ENCODE measurements at regions not wholly inside any gene's neighbourhood (a gene's known extent, or its start where the extent isn't known, plus 50 kb on each side); places are given as distances from the start of the nearest gene placed in this dataset.
"Not testable (repeated sequence)": the region's sequence is repeated elsewhere in the genome, so short reads cannot be mapped to it uniquely, and the experiment has no call there.

- no peak for DNase-seq (ENCODE audit: low spot score)
Observed at GRCh38 chr9:82052081-82052480, 63.5 kb downstream of the SPATA31D1 start.

GRCh38 chr9:82054264-82055015 lies 65.9 kb downstream of the SPATA31D1 start:
- no peak for DNase-seq (ENCODE audit: low spot score)

- no peak for DNase-seq (ENCODE audit: low spot score)
Observed at GRCh38 chr9:82057805-82058204, 69.2 kb downstream of the SPATA31D1 start.

- not testable (repeated sequence) for DNase-seq (ENCODE audit: low spot score)
Observed at GRCh38 chr9:82061801-82062200, 73.2 kb downstream of the SPATA31D1 start.

GRCh38 chr9:82062245-82062644 lies 73.7 kb downstream of the SPATA31D1 start:
- no peak for DNase-seq (ENCODE audit: low spot score)

- DNase-seq (ENCODE audit: low spot score), result no peak
Observed at GRCh38 chr9:82073551-82074543, 85.3 kb downstream of the SPATA31D1 start.

GRCh38 chr9:82080265-82080664 lies 91.7 kb downstream of the SPATA31D1 start:
- no peak for DNase-seq (ENCODE audit: low spot score)

- no peak for DNase-seq (ENCODE audit: low spot score)
Observed at GRCh38 chr9:82081496-82081895, 92.9 kb downstream of the SPATA31D1 start.

- no peak for DNase-seq (ENCODE audit: low spot score)
Observed at GRCh38 chr9:82082563-82082962, 94.0 kb downstream of the SPATA31D1 start.

- DNase-seq (ENCODE audit: low spot score), result no peak
Observed at GRCh38 chr9:82088591-82088990, 100.0 kb downstream of the SPATA31D1 start.

GRCh38 chr9:82090046-82090445 lies 101.5 kb downstream of the SPATA31D1 start:
- DNase-seq (ENCODE audit: low spot score), result no peak

GRCh38 chr9:82091100-82091499 lies 102.5 kb downstream of the SPATA31D1 start:
- DNase-seq (ENCODE audit: low spot score), result no peak

- DNase-seq (ENCODE audit: low spot score), result no peak
Observed at GRCh38 chr9:82091610-82092009, 103.0 kb downstream of the SPATA31D1 start.

- DNase-seq (ENCODE audit: low spot score), result no peak
Observed at GRCh38 chr9:82101475-82101874, 112.9 kb downstream of the SPATA31D1 start.

- no peak for DNase-seq (ENCODE audit: low spot score)
Observed at GRCh38 chr9:82104252-82104651, 115.7 kb downstream of the SPATA31D1 start.

- DNase-seq (ENCODE audit: low spot score), result no peak
Observed at GRCh38 chr9:82105729-82106128, 117.2 kb downstream of the SPATA31D1 start.

- no peak for DNase-seq (ENCODE audit: low spot score)
Observed at GRCh38 chr9:82106536-82106935, 118.0 kb downstream of the SPATA31D1 start.

- DNase-seq (ENCODE audit: low spot score), result no peak
Observed at GRCh38 chr9:82108474-82108873, 119.9 kb downstream of the SPATA31D1 start.

GRCh38 chr9:82108941-82109340 lies 120.4 kb downstream of the SPATA31D1 start:
- DNase-seq (ENCODE audit: low spot score), result no peak

GRCh38 chr9:82109626-82110025 lies 121.1 kb downstream of the SPATA31D1 start:
- DNase-seq (ENCODE audit: low spot score), result no peak

GRCh38 chr9:82110881-82111280 lies 122.3 kb downstream of the SPATA31D1 start:
- DNase-seq (ENCODE audit: low spot score), result no peak

- DNase-seq (ENCODE audit: low spot score), result no peak
Observed at GRCh38 chr9:82115331-82115730, 126.8 kb downstream of the SPATA31D1 start.

GRCh38 chr9:82115900-82116299 lies 127.3 kb downstream of the SPATA31D1 start:
- no peak for DNase-seq (ENCODE audit: low spot score)
